CD4-positive, alpha-beta memory T cell (primary cell): ENCODE measurements at regions not wholly inside any gene's neighbourhood (a gene's known extent, or its start where the extent isn't known, plus 50 kb on each side); places are given as distances from the start of the nearest gene placed in this dataset.

Experiments
- CTCF ChIA-PET: fragments of 350-600 bp; sonication (Branson Sonifier 250); formaldehyde crosslinking; loops from one replicate; lab custom pipeline; 2021; ENCODE audit warnings: inconsistent platforms; ENCODE audit not compliant: partially characterized antibody; lab: Charles Lee
- POLR2A ChIA-PET: fragments of 350-600 bp; sonication (Branson Sonifier 250); formaldehyde crosslinking; loops from one replicate; lab custom pipeline; 2021; ENCODE audit not compliant: partially characterized antibody; lab: Charles Lee
- DNase-seq, 5 donors: peaks; one replicate each; pipeline versions ENCODE4 v3.0.0 to v3.0.0-alpha.2; 2020 to 2022; ENCODE audit warnings: mixed read lengths in 1 of 5
- H3K27ac ChIP-seq: one replicate; pipeline ENCODE4 v1.7.0; 2013; ENCODE audit warnings: low read depth, low read length
- H3K27me3 ChIP-seq: 2 replicates; pipeline ENCODE4 v1.7.0; 2013; ENCODE audit warnings: mild to moderate bottlenecking, low read length, moderate library complexity; ENCODE audit not compliant: insufficient read depth
- H3K36me3 ChIP-seq: 2 replicates; pipeline ENCODE4 v1.7.0; 2013; ENCODE audit warnings: mild to moderate bottlenecking, low read length, moderate library complexity; ENCODE audit not compliant: insufficient read depth
- H3K4me1 ChIP-seq: 2 replicates; pipeline ENCODE4 v1.7.0; 2013; ENCODE audit warnings: mild to moderate bottlenecking, low read length, moderate library complexity; ENCODE audit not compliant: insufficient read depth
- H3K4me3 ChIP-seq, 2 donors: one replicate each; pipeline ENCODE4 v1.7.0; 2013; ENCODE audit warnings: low read length in 2 of 2, mild to moderate bottlenecking in 1 of 2
- H3K9me3 ChIP-seq, 2 donors: one replicate each; pipeline ENCODE4 v1.7.0; 2013; ENCODE audit warnings: low read length in 2 of 2, control low read depth in 1 of 2; ENCODE audit not compliant: control insufficient read depth in 1 of 2
- H3K27ac Mint-ChIP-seq, 7 donors: one replicate each; pipeline ENCODE4 v1.8.0; 2020 to 2021; ENCODE audit warnings: mixed read lengths in 7 of 7, mild to moderate bottlenecking in 6 of 7, inconsistent platforms in 3 of 7, moderate library complexity in 3 of 7
- H3K27me3 Mint-ChIP-seq, 2 donors: one replicate each; pipeline ENCODE4 v1.8.0; 2020 to 2021; ENCODE audit warnings: mixed read lengths in 2 of 2
- H3K36me3 Mint-ChIP-seq, 2 donors: one replicate each; pipeline ENCODE4 v1.8.0; 2020 to 2021; ENCODE audit warnings: mixed read lengths in 2 of 2, inconsistent platforms in 1 of 2, mild to moderate bottlenecking in 1 of 2
- H3K4me1 Mint-ChIP-seq, 4 donors: one replicate each; pipeline ENCODE4 v1.8.0; 2020 to 2021; ENCODE audit warnings: mixed read lengths in 4 of 4, mild to moderate bottlenecking in 1 of 4
- H3K4me3 Mint-ChIP-seq, 8 donors: one replicate each; pipeline ENCODE4 v1.8.0; 2020 to 2021; ENCODE audit warnings: mixed read lengths in 8 of 8, mild to moderate bottlenecking in 7 of 8, moderate library complexity in 6 of 8, inconsistent platforms in 3 of 8
- H3K9me3 Mint-ChIP-seq, 8 donors: one replicate each; pipeline ENCODE4 v1.8.0; 2020 to 2021; ENCODE audit warnings: mixed read lengths in 8 of 8, mild to moderate bottlenecking in 5 of 8, inconsistent platforms in 3 of 8, moderate library complexity in 1 of 8
- intact Hi-C: fragments of 100-400 bp; cut with micrococcal nuclease; formaldehyde crosslinking; loops from one replicate; pipeline ENCODE4 v1.15.1; 2023

DNA sequence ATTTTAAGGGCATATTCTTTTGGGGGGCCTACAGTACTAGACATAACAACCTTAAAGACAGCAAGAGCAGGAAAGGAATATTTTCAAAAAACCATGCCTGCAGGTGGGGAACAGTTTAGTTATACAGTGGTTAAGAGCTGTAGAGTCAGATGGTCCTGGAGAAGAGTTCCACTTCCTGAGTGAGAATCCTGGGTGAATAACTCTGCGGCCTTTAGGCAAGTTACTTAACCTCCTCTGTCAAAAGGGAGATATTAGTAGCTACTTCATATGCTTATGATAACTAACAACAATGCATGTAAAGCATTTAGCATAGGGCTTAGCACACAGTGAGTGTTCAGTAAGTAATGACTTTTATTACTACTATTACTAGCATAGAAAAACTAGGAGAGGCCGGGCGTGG is 119.2 kb upstream of the TAB2 start:
- no peak overlapping the region for H3K4me3 ChIP-seq
- H3K27ac Mint-ChIP-seq, result peak overlapping the region in 1 of 7 donors; percentile 5
- no peaks in the 10 kb centered on the region for H3K27me3 Mint-ChIP-seq
- H3K4me3 Mint-ChIP-seq, result no peak overlapping the region
- H3K36me3 ChIP-seq, result no peaks in the 10 kb centered on the region
- ChIA-PET CTCF (no interaction called here), POLR2A (interaction anchor here (5.3 kb wide), 1 partner anchor 14 kb away, joined by 21 read pairs; no protein-coding TSS in a partner anchor)
- H3K9me3 Mint-ChIP-seq, result peaks cover 2 to 59% (median 33%) of the 10 kb centered on the region in 8 donors
- intact Hi-C loops, result no loop called here
- H3K27me3 ChIP-seq, result no peaks in the 10 kb centered on the region
- H3K36me3 Mint-ChIP-seq, result peaks cover 28 to 32% of the 10 kb centered on the region in 2 donors
- no peaks in the 10 kb centered on the region for H3K9me3 ChIP-seq
- H3K4me1 ChIP-seq, result peaks cover 16% of the 10 kb centered on the region
- no peak for DNase-seq
- no peak overlapping the region for H3K27ac ChIP-seq
- H3K4me1 Mint-ChIP-seq, result peaks cover 12 to 21% (median 15%) of the 10 kb centered on the region in 4 donors

DNA sequence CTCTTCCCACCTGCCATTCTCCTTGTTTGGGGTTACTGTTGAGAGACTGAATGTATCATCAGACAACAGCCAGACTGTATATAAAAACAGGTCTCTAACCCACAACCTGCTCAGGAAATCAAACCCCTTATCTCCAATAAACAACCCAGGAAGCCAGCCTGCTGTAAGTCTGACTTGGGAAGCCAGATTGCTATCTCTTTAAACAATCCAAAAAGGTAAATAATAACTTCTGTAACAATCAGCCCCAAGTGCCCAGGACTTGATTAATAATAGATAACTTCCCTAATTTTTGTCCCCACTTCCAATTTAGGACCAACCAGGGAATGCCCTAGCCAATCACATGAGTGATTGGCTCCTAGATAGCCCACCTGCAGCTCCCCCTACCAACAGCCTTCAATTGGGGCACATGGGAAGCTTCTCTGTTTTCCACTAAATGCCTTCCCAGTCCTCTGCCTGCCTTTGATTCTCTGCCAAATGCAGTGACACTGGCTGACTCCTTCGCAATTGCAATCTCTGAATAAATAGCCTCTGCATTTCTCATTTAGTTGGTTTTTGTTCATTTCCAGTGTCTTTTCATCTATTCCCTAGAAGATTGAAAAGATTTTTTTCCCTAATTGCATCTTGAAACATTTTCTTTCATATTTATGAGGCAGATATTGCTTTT is 117.1 kb upstream of the TAB2 start:
- Histone ChIP-seq H3K27me3 (no peaks in the 10 kb centered on the region), H3K36me3 (no peaks in the 10 kb centered on the region), H3K9me3 (no peaks in the 10 kb centered on the region), H3K27ac (no peak overlapping the region), H3K4me1 (peaks cover 11% of the 10 kb centered on the region), H3K4me3 (no peak overlapping the region)
- Mint-ChIP-seq H3K4me3 (no peak overlapping the region), H3K9me3 (peaks cover 2 to 59% (median 33%) of the 10 kb centered on the region in 8 donors), H3K36me3 (peaks cover 28 to 41% of the 10 kb centered on the region in 2 donors), H3K27ac (peak overlapping the region in 5 of 7 donors; percentile 33 to 87 (median 42)), H3K27me3 (no peaks in the 10 kb centered on the region), H3K4me1 (peaks cover 2 to 12% (median 5%) of the 10 kb centered on the region in 4 donors)
- intact Hi-C loops, result no loop called here
- ChIA-PET CTCF (interaction anchor here (0.9 to 1.7 kb wide), 2 partner anchors 11 to 31 kb away, joined by 3 read pairs; no protein-coding TSS in a partner anchor), POLR2A (interaction anchor here (1.7 kb wide), 1 partner anchor 12 kb away, joined by 4 read pairs; no protein-coding TSS in a partner anchor)
- no peak for DNase-seq

- peaks cover 2 to 58% (median 33%) of the 10 kb centered on the region in 8 donors for H3K9me3 Mint-ChIP-seq
- peaks cover 2 to 7% (median 5%) of the 10 kb centered on the region in 4 donors for H3K4me1 Mint-ChIP-seq
- Histone ChIP-seq H3K27me3 (no peaks in the 10 kb centered on the region), H3K4me3 (no peak overlapping the region), H3K36me3 (no peaks in the 10 kb centered on the region), H3K27ac (no peak overlapping the region), H3K4me1 (peaks cover 9% of the 10 kb centered on the region), H3K9me3 (no peaks in the 10 kb centered on the region)
- intact Hi-C loops, result no loop called here
- POLR2A ChIA-PET, result interaction anchor here (0.6 to 1.3 kb wide), 2 partner anchors 10 to 17 kb away, joined by 3 read pairs; no protein-coding TSS in a partner anchor
- no peak for DNase-seq
- H3K27me3 Mint-ChIP-seq, result no peaks in the 10 kb centered on the region
- peak overlapping the region in 2 of 7 donors; percentile 25 to 46 for H3K27ac Mint-ChIP-seq
- peaks cover 28 to 43% of the 10 kb centered on the region in 2 donors for H3K36me3 Mint-ChIP-seq
- CTCF ChIA-PET, result interaction anchor here (1.7 kb wide), 2 partner anchors 11 to 30 kb away, joined by 3 to 5 read pairs; no protein-coding TSS in a partner anchor
- H3K4me3 Mint-ChIP-seq, result peak overlapping the region in 1 of 8 donors; percentile 4
Measured at GRCh38 chr6:149201068-149201655, 116.3 kb upstream of the TAB2 start.

DNA sequence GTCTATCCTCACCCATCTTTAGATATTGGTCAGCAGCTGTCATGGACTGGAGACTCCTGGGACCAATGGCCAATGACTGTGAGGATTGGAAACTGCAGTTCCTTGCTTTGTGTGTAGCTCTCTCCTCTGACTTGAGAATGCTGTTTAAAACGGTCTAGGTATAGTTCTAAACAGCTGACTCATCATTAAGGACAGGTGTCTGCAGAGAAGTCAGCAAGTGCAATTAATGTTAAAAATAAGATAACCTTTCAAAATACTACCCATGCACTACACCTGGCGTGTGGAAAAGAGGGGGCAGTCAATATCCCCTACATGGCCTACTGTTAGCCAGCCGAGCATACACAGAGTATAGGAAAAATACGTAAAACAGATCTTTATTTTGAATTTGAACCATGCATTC is 115.4 kb upstream of the TAB2 start:
- no peak overlapping the region for H3K4me3 ChIP-seq
- no peaks in the 10 kb centered on the region for H3K27me3 Mint-ChIP-seq
- H3K4me1 Mint-ChIP-seq, result peaks cover 2 to 7% (median 4%) of the 10 kb centered on the region in 4 donors
- peaks cover 9% of the 10 kb centered on the region for H3K4me1 ChIP-seq
- CTCF ChIA-PET, result interaction anchor here (1.7 kb wide), 1 partner anchor 12 kb away, joined by 5 read pairs; no protein-coding TSS in a partner anchor
- H3K27ac ChIP-seq, result no peak overlapping the region
- no peaks in the 10 kb centered on the region for H3K36me3 ChIP-seq
- H3K27me3 ChIP-seq, result no peaks in the 10 kb centered on the region
- H3K36me3 Mint-ChIP-seq, result peaks cover 23 to 37% of the 10 kb centered on the region in 2 donors
- intact Hi-C loops, result loop anchor here (2.0 kb wide), 1 partner anchor 15 kb away; no protein-coding TSS in a partner anchor
- no peak overlapping the region for H3K27ac Mint-ChIP-seq
- no peak for DNase-seq
- peaks cover 2 to 48% (median 27%) of the 10 kb centered on the region in 8 donors for H3K9me3 Mint-ChIP-seq
- POLR2A ChIA-PET, result interaction anchor here (1.3 kb wide), 1 partner anchor 9 kb away, joined by 3 read pairs; no protein-coding TSS in a partner anchor
- H3K4me3 Mint-ChIP-seq, result no peak overlapping the region
- no peaks in the 10 kb centered on the region for H3K9me3 ChIP-seq

GRCh38 chr6:149202952-149203351 is 114.6 kb upstream of the TAB2 start:
- no peaks in the 10 kb centered on the region for H3K27me3 ChIP-seq
- peaks cover 20 to 35% of the 10 kb centered on the region in 2 donors for H3K36me3 Mint-ChIP-seq
- peaks cover 0 to 7% (median 3%) of the 10 kb centered on the region in 4 donors for H3K4me1 Mint-ChIP-seq
- peaks cover 9% of the 10 kb centered on the region for H3K4me1 ChIP-seq
- DNase-seq, result no peak
- H3K4me3 Mint-ChIP-seq, result peak overlapping the region in 1 of 8 donors; percentile 3
- intact Hi-C loops, result loop anchor here (2.0 kb wide), 1 partner anchor 14 kb away; no protein-coding TSS in a partner anchor
- peaks cover 0 to 40% (median 20%) of the 10 kb centered on the region in 8 donors for H3K9me3 Mint-ChIP-seq
- H3K27ac ChIP-seq, result no peak overlapping the region
- H3K27ac Mint-ChIP-seq, result peak overlapping the region in 1 of 7 donors; percentile 35
- H3K36me3 ChIP-seq, result no peaks in the 10 kb centered on the region
- no peaks in the 10 kb centered on the region for H3K27me3 Mint-ChIP-seq
- ChIA-PET CTCF (no interaction called here), POLR2A (interaction anchor here (0.7 to 0.9 kb wide), 2 partner anchors 8 to 10 kb away, joined by 3 read pairs; no protein-coding TSS in a partner anchor)
- no peak overlapping the region for H3K4me3 ChIP-seq
- H3K9me3 ChIP-seq, result no peaks in the 10 kb centered on the region

GRCh38 chr6:149203509-149203908 is 114.0 kb upstream of the TAB2 start:
- ChIA-PET POLR2A (interaction anchor here (0.7 to 0.9 kb wide), 2 partner anchors 8 to 9 kb away, joined by 3 read pairs; no protein-coding TSS in a partner anchor), CTCF (no interaction called here)
- Histone ChIP-seq H3K4me1 (peaks cover 9% of the 10 kb centered on the region), H3K9me3 (no peaks in the 10 kb centered on the region), H3K27ac (no peak overlapping the region), H3K27me3 (no peaks in the 10 kb centered on the region), H3K4me3 (no peak overlapping the region), H3K36me3 (no peaks in the 10 kb centered on the region)
- intact Hi-C loops, result loop anchor here (2.0 kb wide), 1 partner anchor 13 kb away; no protein-coding TSS in a partner anchor
- Mint-ChIP-seq H3K27ac (peak overlapping the region in 1 of 7 donors; percentile 72), H3K4me1 (peaks cover 0 to 7% (median 3%) of the 10 kb centered on the region in 4 donors), H3K4me3 (no peak overlapping the region), H3K9me3 (peaks cover 0 to 34% (median 18%) of the 10 kb centered on the region in 8 donors), H3K27me3 (no peaks in the 10 kb centered on the region), H3K36me3 (peaks cover 16 to 31% of the 10 kb centered on the region in 2 donors)
- DNase-seq, result no peak
